ENCODE measurements at regions not wholly inside any gene's neighbourhood (a gene's known extent, or its start where the extent isn't known, plus 50 kb on each side); places are given as distances from the start of the nearest gene placed in this dataset.

DNA sequence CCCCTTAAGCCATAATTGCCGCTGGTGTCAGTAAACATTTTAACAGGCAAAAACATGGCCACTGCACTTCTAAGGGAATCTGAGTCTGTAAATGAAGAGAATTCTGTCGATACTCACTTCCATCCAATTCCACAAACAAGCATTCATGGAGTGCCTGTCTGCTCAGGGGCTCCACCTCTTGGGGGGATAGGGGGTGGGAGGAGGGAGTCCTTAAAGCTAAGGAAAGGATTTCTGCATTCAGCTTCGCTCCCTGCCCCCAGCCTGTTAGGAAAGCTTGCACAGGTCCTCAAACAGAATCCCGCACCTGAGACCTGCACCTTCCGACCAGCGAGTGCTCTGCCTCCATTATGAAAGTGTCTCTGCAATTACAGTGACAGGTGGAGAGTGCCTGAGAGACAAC lies 130.2 kb upstream of the KIT start:
- TF ChIP-seq, protein P1, sequence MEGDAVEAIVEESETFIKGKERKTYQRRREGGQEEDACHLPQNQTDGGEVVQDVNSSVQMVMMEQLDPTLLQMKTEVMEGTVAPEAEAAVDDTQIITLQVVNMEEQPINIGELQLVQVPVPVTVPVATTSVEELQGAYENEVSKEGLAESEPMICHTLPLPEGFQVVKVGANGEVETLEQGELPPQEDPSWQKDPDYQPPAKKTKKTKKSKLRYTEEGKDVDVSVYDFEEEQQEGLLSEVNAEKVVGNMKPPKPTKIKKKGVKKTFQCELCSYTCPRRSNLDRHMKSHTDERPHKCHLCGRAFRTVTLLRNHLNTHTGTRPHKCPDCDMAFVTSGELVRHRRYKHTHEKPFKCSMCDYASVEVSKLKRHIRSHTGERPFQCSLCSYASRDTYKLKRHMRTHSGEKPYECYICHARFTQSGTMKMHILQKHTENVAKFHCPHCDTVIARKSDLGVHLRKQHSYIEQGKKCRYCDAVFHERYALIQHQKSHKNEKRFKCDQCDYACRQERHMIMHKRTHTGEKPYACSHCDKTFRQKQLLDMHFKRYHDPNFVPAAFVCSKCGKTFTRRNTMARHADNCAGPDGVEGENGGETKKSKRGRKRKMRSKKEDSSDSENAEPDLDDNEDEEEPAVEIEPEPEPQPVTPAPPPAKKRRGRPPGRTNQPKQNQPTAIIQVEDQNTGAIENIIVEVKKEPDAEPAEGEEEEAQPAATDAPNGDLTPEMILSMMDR (IDR thresholded peaks at IDR 0.05) = no peak
- no peak for TF ChIP-seq YY1 (IDR thresholded peaks at IDR 0.05; ENCODE audit: low read depth)
- TF ChIP-seq RAD21 (IDR thresholded peaks at IDR 0.05; ENCODE audit: low read length) = no peak
- TF ChIP-seq POLR2AphosphoS5 (IDR thresholded peaks at IDR 0.05; ENCODE audit: low read depth, low read length) = no peak
- TF ChIP-seq RXRA (IDR thresholded peaks at IDR 0.05; ENCODE audit: borderline replicate concordance, low read depth) = no peak
- TF ChIP-seq EP300 (IDR thresholded peaks at IDR 0.05; ENCODE audit: borderline replicate concordance in 1 of 2, low read depth in 1 of 2, low read length in 1 of 2) = no peak
- no peak for TF ChIP-seq CHD2 (IDR thresholded peaks at IDR 0.05; ENCODE audit: low read length, partially characterized antibody)
- no peak for TF ChIP-seq JUND (IDR thresholded peaks at IDR 0.05)
- no peak for TF ChIP-seq EZH2phosphoT487 (IDR thresholded peaks at IDR 0.05; ENCODE audit: borderline replicate concordance, low read depth)
- no peak for TF ChIP-seq SMC3 (IDR thresholded peaks at IDR 0.05; ENCODE audit: low read depth, low read length)
- TF ChIP-seq, protein P2, sequence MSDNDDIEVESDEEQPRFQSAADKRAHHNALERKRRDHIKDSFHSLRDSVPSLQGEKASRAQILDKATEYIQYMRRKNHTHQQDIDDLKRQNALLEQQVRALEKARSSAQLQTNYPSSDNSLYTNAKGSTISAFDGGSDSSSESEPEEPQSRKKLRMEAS (IDR thresholded peaks at IDR 0.05; ENCODE audit: low read depth) = no peak
- TF ChIP-seq, protein P3, sequence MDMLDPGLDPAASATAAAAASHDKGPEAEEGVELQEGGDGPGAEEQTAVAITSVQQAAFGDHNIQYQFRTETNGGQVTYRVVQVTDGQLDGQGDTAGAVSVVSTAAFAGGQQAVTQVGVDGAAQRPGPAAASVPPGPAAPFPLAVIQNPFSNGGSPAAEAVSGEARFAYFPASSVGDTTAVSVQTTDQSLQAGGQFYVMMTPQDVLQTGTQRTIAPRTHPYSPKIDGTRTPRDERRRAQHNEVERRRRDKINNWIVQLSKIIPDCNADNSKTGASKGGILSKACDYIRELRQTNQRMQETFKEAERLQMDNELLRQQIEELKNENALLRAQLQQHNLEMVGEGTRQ (IDR thresholded peaks at IDR 0.05; ENCODE audit: borderline replicate concordance, low read depth, low read length) = no peak
- TF ChIP-seq, protein P4, sequence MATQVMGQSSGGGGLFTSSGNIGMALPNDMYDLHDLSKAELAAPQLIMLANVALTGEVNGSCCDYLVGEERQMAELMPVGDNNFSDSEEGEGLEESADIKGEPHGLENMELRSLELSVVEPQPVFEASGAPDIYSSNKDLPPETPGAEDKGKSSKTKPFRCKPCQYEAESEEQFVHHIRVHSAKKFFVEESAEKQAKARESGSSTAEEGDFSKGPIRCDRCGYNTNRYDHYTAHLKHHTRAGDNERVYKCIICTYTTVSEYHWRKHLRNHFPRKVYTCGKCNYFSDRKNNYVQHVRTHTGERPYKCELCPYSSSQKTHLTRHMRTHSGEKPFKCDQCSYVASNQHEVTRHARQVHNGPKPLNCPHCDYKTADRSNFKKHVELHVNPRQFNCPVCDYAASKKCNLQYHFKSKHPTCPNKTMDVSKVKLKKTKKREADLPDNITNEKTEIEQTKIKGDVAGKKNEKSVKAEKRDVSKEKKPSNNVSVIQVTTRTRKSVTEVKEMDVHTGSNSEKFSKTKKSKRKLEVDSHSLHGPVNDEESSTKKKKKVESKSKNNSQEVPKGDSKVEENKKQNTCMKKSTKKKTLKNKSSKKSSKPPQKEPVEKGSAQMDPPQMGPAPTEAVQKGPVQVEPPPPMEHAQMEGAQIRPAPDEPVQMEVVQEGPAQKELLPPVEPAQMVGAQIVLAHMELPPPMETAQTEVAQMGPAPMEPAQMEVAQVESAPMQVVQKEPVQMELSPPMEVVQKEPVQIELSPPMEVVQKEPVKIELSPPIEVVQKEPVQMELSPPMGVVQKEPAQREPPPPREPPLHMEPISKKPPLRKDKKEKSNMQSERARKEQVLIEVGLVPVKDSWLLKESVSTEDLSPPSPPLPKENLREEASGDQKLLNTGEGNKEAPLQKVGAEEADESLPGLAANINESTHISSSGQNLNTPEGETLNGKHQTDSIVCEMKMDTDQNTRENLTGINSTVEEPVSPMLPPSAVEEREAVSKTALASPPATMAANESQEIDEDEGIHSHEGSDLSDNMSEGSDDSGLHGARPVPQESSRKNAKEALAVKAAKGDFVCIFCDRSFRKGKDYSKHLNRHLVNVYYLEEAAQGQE (IDR thresholded peaks at IDR 0.05; ENCODE audit: low read depth, low read length) = no peak
- TF ChIP-seq TAF1 (IDR thresholded peaks at IDR 0.05; ENCODE audit: borderline replicate concordance, low read depth, low read length) = no peak
